Gastroesophageal sphincter (tissue), 4 donors: ENCODE measurements at regions not wholly inside any gene's neighbourhood (a gene's known extent, or its start where the extent isn't known, plus 50 kb on each side); places are given as distances from the start of the nearest gene placed in this dataset.

ENCODE experiments used
- ATAC-seq: fragments of 150-250 bp; one replicate; pipeline ENCODE4 v1.9.1; 2016; ENCODE audit warnings: mild to moderate bottlenecking, moderate library complexity
- H3K27ac ChIP-seq, 4 donors: fragments of 200-600 bp; sonication (generic) in 3 of 4; 1 replicate in 3 of 4; 2 replicates in 1 of 4; pipeline ENCODE4 v1.5.1; 2016 to 2019
- H3K27me3 ChIP-seq: fragments of 200-600 bp; sonication (generic); one replicate; pipeline ENCODE4 v1.5.1; 2019
- H3K36me3 ChIP-seq, 2 donors: fragments of 200-600 bp; sonication (generic); one replicate each; pipeline ENCODE4 v1.5.1; 2019; ENCODE audit warnings: control low read depth in 1 of 2
- H3K4me1 ChIP-seq, 3 donors: fragments of 200-600 bp; sonication (generic); 1 replicate in 2 of 3; 2 replicates in 1 of 3; pipeline ENCODE4 v1.5.1; 2016 to 2019; ENCODE audit warnings: control low read depth in 2 of 3
- H3K4me3 ChIP-seq, 2 donors: fragments of 200-600 bp; sonication (generic); one replicate each; pipeline ENCODE4 v1.5.1; 2019; ENCODE audit warnings: mild to moderate bottlenecking in 1 of 2, moderate library complexity in 1 of 2
- H3K9me3 ChIP-seq, 3 donors: fragments of 200-600 bp; sonication (generic); one replicate each; pipeline ENCODE4 v1.5.1; 2017 to 2019; ENCODE audit warnings: control low read depth in 2 of 3
- EP300 ChIP-seq: sonication (generic); formaldehyde crosslinking; IDR thresholded peaks from one replicate; pipeline ENCODE4 v1.6.1; 2017; ENCODE audit warnings: antibody characterized with exemption, mild to moderate bottlenecking
- POLR2A ChIP-seq, 2 donors: fragments of 450-650 bp; IDR thresholded peaks; one replicate each; pipeline ENCODE4 v1.6.1; 2017; ENCODE audit warnings: antibody characterized with exemption in 2 of 2, mild to moderate bottlenecking in 2 of 2, moderate library complexity in 1 of 2
- POLR2AphosphoS5 ChIP-seq: sonication (generic); formaldehyde crosslinking; IDR thresholded peaks from one replicate; pipeline ENCODE4 v1.6.1; 2017; ENCODE audit warnings: antibody characterized with exemption
- WGBS, 2 donors: methylation state at CpG; one replicate each; pipeline ENCODE4 v1.1.5; 2018; ENCODE audit warnings: low coverage in 1 of 2; 5-methylcytosine and 5-hydroxymethylcytosine counted together
- TF ChIP-seq, protein P1 (sequence below), 4 experiments: fragments of 200-600 bp in 2 of 4; fragments of 450-650 bp in 2 of 4; sonication (generic) in 1 of 4; IDR thresholded peaks; one replicate each; pipeline ENCODE4 v1.5.1; 2017 to 2019; ENCODE audit warnings: antibody characterized with exemption in 4 of 4, mild to moderate bottlenecking in 2 of 4, moderate library complexity in 2 of 4

- ATAC-seq = no peak
- 71% methylated on average over 1 of the region's 1 CpG for WGBS, 2 donors
- H3K27me3 ChIP-seq = no peaks in the 10 kb centered on the region
- peaks cover 0 to 4% (median 0%) of the 10 kb centered on the region in 3 donors for H3K9me3 ChIP-seq
- no peak overlapping the region for H3K27ac ChIP-seq
- no peak overlapping the region for H3K4me3 ChIP-seq
- TF ChIP-seq POLR2A (IDR thresholded peaks at IDR 0.05) (no peak), EP300 (no peak), POLR2AphosphoS5 (no peak)
- TF ChIP-seq, protein P1, sequence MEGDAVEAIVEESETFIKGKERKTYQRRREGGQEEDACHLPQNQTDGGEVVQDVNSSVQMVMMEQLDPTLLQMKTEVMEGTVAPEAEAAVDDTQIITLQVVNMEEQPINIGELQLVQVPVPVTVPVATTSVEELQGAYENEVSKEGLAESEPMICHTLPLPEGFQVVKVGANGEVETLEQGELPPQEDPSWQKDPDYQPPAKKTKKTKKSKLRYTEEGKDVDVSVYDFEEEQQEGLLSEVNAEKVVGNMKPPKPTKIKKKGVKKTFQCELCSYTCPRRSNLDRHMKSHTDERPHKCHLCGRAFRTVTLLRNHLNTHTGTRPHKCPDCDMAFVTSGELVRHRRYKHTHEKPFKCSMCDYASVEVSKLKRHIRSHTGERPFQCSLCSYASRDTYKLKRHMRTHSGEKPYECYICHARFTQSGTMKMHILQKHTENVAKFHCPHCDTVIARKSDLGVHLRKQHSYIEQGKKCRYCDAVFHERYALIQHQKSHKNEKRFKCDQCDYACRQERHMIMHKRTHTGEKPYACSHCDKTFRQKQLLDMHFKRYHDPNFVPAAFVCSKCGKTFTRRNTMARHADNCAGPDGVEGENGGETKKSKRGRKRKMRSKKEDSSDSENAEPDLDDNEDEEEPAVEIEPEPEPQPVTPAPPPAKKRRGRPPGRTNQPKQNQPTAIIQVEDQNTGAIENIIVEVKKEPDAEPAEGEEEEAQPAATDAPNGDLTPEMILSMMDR (IDR thresholded peaks at IDR 0.05) = no peak
- no peaks in the 10 kb centered on the region for H3K36me3 ChIP-seq
- no peaks in the 10 kb centered on the region for H3K4me1 ChIP-seq
Observed at GRCh38 chr18:65414501-65414900, 336.3 kb upstream of the CDH7 start.

GRCh38 chr18:65411061-65411460 is 339.8 kb upstream of the CDH7 start:
- Histone ChIP-seq H3K4me1 (no peaks in the 10 kb centered on the region), H3K9me3 (no peaks in the 10 kb centered on the region), H3K4me3 (no peak overlapping the region), H3K36me3 (no peaks in the 10 kb centered on the region), H3K27ac (no peak overlapping the region), H3K27me3 (no peaks in the 10 kb centered on the region)
- TF ChIP-seq EP300 (no peak), POLR2AphosphoS5 (no peak), POLR2A (IDR thresholded peaks at IDR 0.05) (no peak)
- TF ChIP-seq, protein P1 (IDR thresholded peaks at IDR 0.05) = no peak
- no peak for ATAC-seq
- 38 to 44% methylated on average over 1 of the region's 1 CpG for WGBS, 2 donors

- TF ChIP-seq POLR2A (IDR thresholded peaks at IDR 0.05) (no peak), POLR2AphosphoS5 (no peak), EP300 (no peak)
- TF ChIP-seq, protein P1 (IDR thresholded peaks at IDR 0.05) = no peak
- Histone ChIP-seq H3K9me3 (no peaks in the 10 kb centered on the region), H3K27me3 (no peaks in the 10 kb centered on the region), H3K27ac (no peak overlapping the region), H3K4me1 (no peaks in the 10 kb centered on the region), H3K36me3 (no peaks in the 10 kb centered on the region), H3K4me3 (no peak overlapping the region)
- no peak for ATAC-seq
- WGBS, 2 donors = 58 to 75% methylated on average over 3 of the region's 3 CpGs
Observed at GRCh38 chr18:65409261-65409660, 341.6 kb upstream of the CDH7 start.

- Histone ChIP-seq H3K9me3 (no peaks in the 10 kb centered on the region), H3K27ac (no peak overlapping the region), H3K27me3 (no peaks in the 10 kb centered on the region), H3K4me3 (no peak overlapping the region), H3K36me3 (no peaks in the 10 kb centered on the region), H3K4me1 (no peaks in the 10 kb centered on the region)
- no peak for TF ChIP-seq POLR2A (IDR thresholded peaks at IDR 0.05)
- TF ChIP-seq, protein P1 (IDR thresholded peaks at IDR 0.05) = no peak
- no peak for TF ChIP-seq POLR2AphosphoS5
- no peak for ATAC-seq
Observed at GRCh38 chr18:65403534-65403933, 347.3 kb upstream of the CDH7 start.

DNA sequence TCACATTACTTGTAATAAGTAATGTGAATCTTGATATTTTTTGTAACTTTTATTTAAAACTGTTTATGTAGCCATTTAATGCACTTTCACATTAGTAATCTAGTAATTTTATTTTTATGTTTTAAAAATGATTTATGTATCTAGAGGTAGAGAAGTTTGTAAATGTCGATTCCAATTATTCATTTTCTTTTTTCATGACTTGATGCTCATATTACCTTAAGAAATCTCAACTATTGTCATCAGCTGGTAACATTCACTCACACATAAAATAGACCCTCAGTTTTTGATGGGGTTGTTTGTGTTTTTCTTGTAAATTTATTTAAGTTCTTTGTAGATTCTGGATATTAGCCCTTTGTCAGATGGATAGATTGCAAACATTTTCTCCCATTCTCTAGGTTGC is 351.7 kb upstream of the CDH7 start:
- H3K4me1 ChIP-seq = no peaks in the 10 kb centered on the region
- no peaks in the 10 kb centered on the region for H3K36me3 ChIP-seq
- H3K4me3 ChIP-seq = no peak overlapping the region
- TF ChIP-seq POLR2AphosphoS5 = no peak
- TF ChIP-seq POLR2A (IDR thresholded peaks at IDR 0.05) = no peak
- TF ChIP-seq, protein P1 (IDR thresholded peaks at IDR 0.05) = no peak
- TF ChIP-seq EP300 = no peak
- WGBS, 2 donors = 54 to 65% methylated on average over 1 of the region's 1 CpG
- H3K27me3 ChIP-seq = no peaks in the 10 kb centered on the region
- H3K9me3 ChIP-seq = no peaks in the 10 kb centered on the region
- no peak for ATAC-seq
- H3K27ac ChIP-seq = no peak overlapping the region
